ENCODE measurements at regions not wholly inside any gene's neighbourhood (a gene's known extent, or its start where the extent isn't known, plus 50 kb on each side); places are given as distances from the start of the nearest gene placed in this dataset.

DNA sequence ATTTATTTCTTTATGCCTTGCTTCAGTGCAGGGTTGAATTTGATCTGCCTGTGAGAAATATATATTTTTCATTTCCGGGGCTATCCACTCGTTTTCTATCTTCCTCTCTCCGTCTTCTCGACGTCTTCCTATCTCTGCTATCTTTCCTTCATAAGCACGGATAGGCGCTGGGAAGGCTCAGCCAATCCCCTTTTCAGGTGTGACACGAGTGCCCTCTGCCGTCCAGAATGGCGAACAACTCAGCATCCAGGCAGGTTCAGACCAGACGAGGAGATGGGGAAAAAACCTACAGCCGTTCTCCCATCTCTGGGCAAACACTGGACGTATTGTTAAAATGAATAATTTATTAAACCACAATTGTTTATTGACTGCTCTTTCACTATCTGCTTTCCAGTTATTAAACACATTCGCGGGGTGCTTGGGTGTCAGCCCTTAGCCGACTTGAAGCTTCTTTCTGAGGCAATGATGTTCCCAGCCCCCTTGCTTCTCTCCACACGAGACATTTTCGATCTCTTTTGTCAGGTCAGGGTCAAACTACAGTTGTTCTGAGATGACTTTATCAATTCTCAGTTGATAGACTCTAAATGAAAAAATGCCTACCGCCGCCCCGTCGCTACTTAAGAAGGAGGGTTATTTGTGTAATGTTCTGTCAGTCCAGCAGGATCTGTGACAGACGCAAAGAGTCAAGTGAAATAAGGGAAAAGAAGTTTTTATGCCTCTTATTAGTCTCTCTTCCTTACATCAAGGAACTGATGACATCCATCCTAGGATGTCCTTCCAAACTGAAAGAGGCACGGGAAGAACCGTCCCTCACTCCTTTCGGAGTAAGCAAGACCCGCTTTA, 96.3 kb upstream of the NOCT start:
- no peaks in the 10 kb centered on the region for H3K9me3 ChIP-seq
- no peak overlapping the region for H3K27ac ChIP-seq
- 22 to 23% methylated on average over 27 of the region's 27 CpGs for WGBS, 2 donors
- TF ChIP-seq, protein P1, sequence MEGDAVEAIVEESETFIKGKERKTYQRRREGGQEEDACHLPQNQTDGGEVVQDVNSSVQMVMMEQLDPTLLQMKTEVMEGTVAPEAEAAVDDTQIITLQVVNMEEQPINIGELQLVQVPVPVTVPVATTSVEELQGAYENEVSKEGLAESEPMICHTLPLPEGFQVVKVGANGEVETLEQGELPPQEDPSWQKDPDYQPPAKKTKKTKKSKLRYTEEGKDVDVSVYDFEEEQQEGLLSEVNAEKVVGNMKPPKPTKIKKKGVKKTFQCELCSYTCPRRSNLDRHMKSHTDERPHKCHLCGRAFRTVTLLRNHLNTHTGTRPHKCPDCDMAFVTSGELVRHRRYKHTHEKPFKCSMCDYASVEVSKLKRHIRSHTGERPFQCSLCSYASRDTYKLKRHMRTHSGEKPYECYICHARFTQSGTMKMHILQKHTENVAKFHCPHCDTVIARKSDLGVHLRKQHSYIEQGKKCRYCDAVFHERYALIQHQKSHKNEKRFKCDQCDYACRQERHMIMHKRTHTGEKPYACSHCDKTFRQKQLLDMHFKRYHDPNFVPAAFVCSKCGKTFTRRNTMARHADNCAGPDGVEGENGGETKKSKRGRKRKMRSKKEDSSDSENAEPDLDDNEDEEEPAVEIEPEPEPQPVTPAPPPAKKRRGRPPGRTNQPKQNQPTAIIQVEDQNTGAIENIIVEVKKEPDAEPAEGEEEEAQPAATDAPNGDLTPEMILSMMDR (IDR thresholded peaks at IDR 0.05): peak in 6 of 7 experiments; percentile 34 to 73 (median 56)
- no peak for TF ChIP-seq POLR2A (IDR thresholded peaks at IDR 0.05)
- ATAC-seq (peak; percentile 84), DNase-seq (peak; percentile 52 to 73 (median 58))
- H3K27me3 ChIP-seq: no peaks in the 10 kb centered on the region
- intact Hi-C loops (cut with DNase I): no loop called here
- no peaks in the 10 kb centered on the region for H3K36me3 ChIP-seq (replicated peaks in 1 of 2; ENCODE audit: insufficient read depth in 1 of 2, low read depth in 2 of 2)
- H3K4me1 ChIP-seq: peaks cover 6% of the 10 kb centered on the region
- no peak overlapping the region for H3K4me3 ChIP-seq

DNA sequence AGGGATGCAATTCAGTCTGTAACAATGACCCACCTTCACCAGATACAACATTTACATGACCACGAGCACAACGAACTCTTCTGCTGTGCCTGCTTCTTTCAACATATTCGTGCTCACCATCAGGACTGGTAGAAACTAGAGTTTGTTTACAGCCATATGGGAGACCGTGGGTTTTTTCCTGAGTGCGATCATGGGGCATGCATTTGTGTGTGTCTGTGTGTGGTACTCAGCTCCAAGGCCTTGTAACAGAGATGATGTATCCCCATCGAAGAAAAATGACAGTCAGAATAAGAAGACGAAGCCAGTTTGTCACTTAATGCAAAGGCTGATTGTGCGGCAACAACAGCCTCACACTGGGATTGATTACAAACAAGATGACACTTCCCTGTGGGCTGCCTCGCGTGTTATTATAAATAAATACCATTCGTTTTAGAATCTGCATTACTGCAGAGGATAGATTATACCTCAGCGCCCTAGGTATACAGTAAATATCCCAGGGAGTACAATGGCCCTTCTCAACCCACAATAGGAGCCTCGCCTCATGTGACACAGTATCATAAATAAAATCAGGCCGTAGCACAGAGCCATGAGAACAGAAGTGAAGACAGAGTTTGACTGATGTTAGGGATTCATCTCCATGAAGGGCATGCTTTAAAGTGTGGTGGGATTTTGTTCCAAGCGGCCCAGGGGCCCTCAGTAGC, 97.3 kb upstream of the NOCT start:
- Histone ChIP-seq H3K4me3 (no peak overlapping the region), H3K27me3 (no peaks in the 10 kb centered on the region), H3K27ac (no peak overlapping the region), H3K36me3 (replicated peaks in 1 of 2; ENCODE audit: insufficient read depth in 1 of 2, low read depth in 2 of 2) (no peaks in the 10 kb centered on the region), H3K4me1 (peaks cover 6% of the 10 kb centered on the region), H3K9me3 (no peaks in the 10 kb centered on the region)
- DNase-seq (no peak), ATAC-seq (no peak)
- WGBS, 2 donors: 70 to 74% methylated on average over 15 of the region's 15 CpGs
- intact Hi-C loops (cut with DNase I): no loop called here
- TF ChIP-seq POLR2A (IDR thresholded peaks at IDR 0.05): no peak
- TF ChIP-seq, protein P1 (IDR thresholded peaks at IDR 0.05): no peak

DNA sequence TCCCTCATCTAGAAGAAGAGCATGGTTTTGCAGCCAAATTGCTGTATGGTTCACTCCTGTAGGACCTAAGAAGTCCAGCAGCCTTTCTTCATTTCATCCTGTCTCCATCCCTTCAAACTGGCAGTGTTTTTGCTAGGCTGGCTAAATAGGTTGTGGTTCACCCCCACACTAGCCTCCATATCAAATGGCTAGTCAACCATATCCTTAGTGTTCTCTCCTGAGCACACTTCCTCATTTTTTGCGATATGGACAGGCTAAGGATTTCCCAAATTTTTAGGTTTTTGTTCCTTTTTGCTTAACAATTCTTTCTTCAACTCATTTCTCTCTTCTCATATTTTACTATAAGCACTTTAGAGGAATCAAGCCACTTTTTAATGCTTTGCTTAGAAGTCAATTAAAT, 98.8 kb upstream of the NOCT start:
- no peaks in the 10 kb centered on the region for H3K36me3 ChIP-seq (replicated peaks in 1 of 2; ENCODE audit: insufficient read depth in 1 of 2, low read depth in 2 of 2)
- H3K27me3 ChIP-seq: no peaks in the 10 kb centered on the region
- H3K9me3 ChIP-seq: no peaks in the 10 kb centered on the region
- 83 to 90% methylated on average over 1 of the region's 1 CpG for WGBS, 2 donors
- DNase-seq: no peak
- H3K4me3 ChIP-seq: no peak overlapping the region
- no peak overlapping the region for H3K27ac ChIP-seq
- ATAC-seq: no peak
- TF ChIP-seq, protein P1 (IDR thresholded peaks at IDR 0.05): no peak
- TF ChIP-seq POLR2A (IDR thresholded peaks at IDR 0.05): no peak
- intact Hi-C loops (cut with DNase I): no loop called here
- peaks cover 15% of the 10 kb centered on the region for H3K4me1 ChIP-seq

- Histone ChIP-seq H3K36me3 (replicated peaks in 1 of 2; ENCODE audit: insufficient read depth in 1 of 2, low read depth in 2 of 2) (no peaks in the 10 kb centered on the region), H3K4me1 (peaks cover 25% of the 10 kb centered on the region), H3K27ac (no peak overlapping the region), H3K4me3 (no peak overlapping the region), H3K9me3 (no peaks in the 10 kb centered on the region), H3K27me3 (no peaks in the 10 kb centered on the region)
- intact Hi-C loops (cut with DNase I): no loop called here
- no peak for ATAC-seq
- DNase-seq: no peak
- no peak for TF ChIP-seq POLR2A (IDR thresholded peaks at IDR 0.05)
- TF ChIP-seq, protein P1 (IDR thresholded peaks at IDR 0.05): no peak
Measured at GRCh38 chr4:138915756-138916155, 99.8 kb upstream of the NOCT start.
